B cell (primary cell): ENCODE measurements at regions not wholly inside any gene's neighbourhood (a gene's known extent, or its start where the extent isn't known, plus 50 kb on each side); places are given as distances from the start of the nearest gene placed in this dataset.

Source experiments
- ATAC-seq: fragments of 200-7000 bp; cut with Tn5 transposase; one replicate; pipeline ENCODE4 v1.10.0; 2021; ENCODE audit warnings: low read depth, mild to moderate bottlenecking, moderate number of reproducible peaks, moderate library complexity
- CTCF ChIA-PET: fragments of 350-600 bp; sonication (Branson Sonifier 250); formaldehyde crosslinking; loops from one replicate; lab custom pipeline; 2021; ENCODE audit warnings: antibody characterized with exemption, inconsistent platforms; lab: Charles Lee
- POLR2A ChIA-PET: fragments of 350-600 bp; sonication (Branson Sonifier 250); formaldehyde crosslinking; loops from one replicate; lab custom pipeline; 2021; ENCODE audit warnings: antibody characterized with exemption; lab: Charles Lee
- DNase-seq: peaks from one replicate; pipeline ENCODE4 v3.0.0; 2013
- H2AFZ ChIP-seq: 2 replicates; pipeline ENCODE4 v1.6.1; 2012; ENCODE audit warnings: mild to moderate bottlenecking, low read depth, low read length; ENCODE audit not compliant: insufficient read depth, poor library complexity, severe bottlenecking
- H3K27ac ChIP-seq, 2 donors: 1 replicate in 1 of 2; 2 replicates in 1 of 2; pipeline ENCODE4 v1.5.1; 2012 to 2013; ENCODE audit warnings: low read length in 2 of 2, mild to moderate bottlenecking in 2 of 2, moderate library complexity in 1 of 2
- H3K27me3 ChIP-seq, 4 experiments: fragments of 200-600 bp in 1 of 4; sonication (generic) in 1 of 4; replicated peaks in 1 of 4; 1 replicate in 2 of 4; 2 replicates in 2 of 4; pipeline versions ENCODE4 v1.6.1 to v1.7.0; 2013 to 2016; ENCODE audit warnings: low read length in 3 of 4, mild to moderate bottlenecking in 2 of 4, mixed read lengths in 1 of 4, moderate library complexity in 1 of 4; ENCODE audit not compliant: insufficient read depth in 4 of 4, control insufficient read depth in 3 of 4; ENCODE audit errors: control extremely low read depth in 1 of 4
- H3K36me3 ChIP-seq, 2 experiments: replicated peaks in 1 of 2; 1 replicate in 1 of 2; 2 replicates in 1 of 2; pipeline versions ENCODE4 v1.6.1 to v1.7.1; 2013; ENCODE audit warnings: low read length in 1 of 2; ENCODE audit not compliant: insufficient read depth in 2 of 2, control insufficient read depth in 1 of 2; ENCODE audit errors: control extremely low read depth in 1 of 2, extremely low read depth in 1 of 2
- H3K4me1 ChIP-seq, 2 donors: fragments of 200-600 bp in 1 of 2; sonication (generic) in 1 of 2; 1 replicate in 1 of 2; 2 replicates in 1 of 2; pipeline versions ENCODE4 v1.5.1 to v1.6.1; 2013 to 2017; ENCODE audit warnings: low read length in 2 of 2; ENCODE audit not compliant: control insufficient read depth in 2 of 2, insufficient read depth in 2 of 2
- H3K4me2 ChIP-seq: replicated peaks from 2 replicates; pipeline ENCODE3; 2012; ENCODE audit warnings: mild to moderate bottlenecking, low read depth, low read length; ENCODE audit not compliant: poor library complexity, severe bottlenecking
- H3K4me3 ChIP-seq, 5 experiments: fragments of 200-600 bp in 1 of 5; sonication (generic) in 1 of 5; 1 replicate in 3 of 5; 2 replicates in 2 of 5; pipeline versions ENCODE4 v1.5.1 to v1.7.0; 2011 to 2016; ENCODE audit warnings: low read length in 4 of 5, mild to moderate bottlenecking in 4 of 5, low read depth in 2 of 5, control low read depth in 1 of 5, moderate library complexity in 1 of 5; ENCODE audit not compliant: insufficient read depth in 1 of 5; ENCODE audit errors: control extremely low read depth in 1 of 5, extremely low read depth in 1 of 5
- H3K79me2 ChIP-seq: fragments of 200-600 bp; sonication (generic); one replicate; pipeline ENCODE4 v1.6.0; 2016; ENCODE audit warnings: low read length; ENCODE audit not compliant: control insufficient read depth, insufficient read depth
- H3K9ac ChIP-seq: fragments of 200-600 bp; sonication (generic); 2 replicates; pipeline ENCODE4 v1.6.1; 2017; ENCODE audit warnings: mild to moderate bottlenecking, low read length, moderate library complexity
- H3K9me3 ChIP-seq, 3 donors: one replicate each; pipeline versions ENCODE4 v1.6.1 to v1.7.1; 2013; ENCODE audit warnings: low read length in 2 of 3; ENCODE audit not compliant: control insufficient read depth in 2 of 3, insufficient read depth in 1 of 3; ENCODE audit errors: control extremely low read depth in 1 of 3
- H4K20me1 ChIP-seq: 2 replicates; pipeline ENCODE4 v1.6.0; 2012; ENCODE audit warnings: mild to moderate bottlenecking, low read length; ENCODE audit not compliant: insufficient read depth, control insufficient read depth, poor library complexity, severe bottlenecking
- H3K27ac Mint-ChIP-seq: one replicate; pipeline ENCODE4 v1.8.0; 2021; ENCODE audit warnings: mixed read lengths
- H3K27me3 Mint-ChIP-seq: one replicate; pipeline ENCODE4 v1.8.0; 2021; ENCODE audit warnings: mixed read lengths
- H3K4me1 Mint-ChIP-seq: one replicate; pipeline ENCODE4 v1.8.0; 2021; ENCODE audit warnings: mixed read lengths
- H3K4me3 Mint-ChIP-seq: one replicate; pipeline ENCODE4 v1.8.0; 2021; ENCODE audit warnings: mixed read lengths
- H3K9me3 Mint-ChIP-seq: one replicate; pipeline ENCODE4 v1.8.0; 2022; ENCODE audit warnings: mixed read lengths; ENCODE audit not compliant: insufficient read depth
- EZH2 ChIP-seq: IDR thresholded peaks from 2 replicates; pipeline ENCODE4 v1.6.1; 2012; ENCODE audit warnings: borderline replicate concordance, low read depth, mild to moderate bottlenecking, moderate library complexity, low read length; ENCODE audit not compliant: insufficient read depth, poor library complexity, severe bottlenecking
- WGBS: methylation state at CpG from one replicate; pipeline ENCODE4 v1.1.5; 2013; ENCODE audit warnings: missing lambda C conversion rate; ENCODE audit not compliant: insufficient coverage; 5-methylcytosine and 5-hydroxymethylcytosine counted together
- intact Hi-C: fragments of 100-400 bp; cut with micrococcal nuclease; formaldehyde crosslinking; loops from one replicate; pipeline ENCODE4 v1.10.0; 2022
- TF ChIP-seq, protein P1 (sequence below): fragments of 200-600 bp; IDR thresholded peaks from one replicate; pipeline ENCODE4 v1.8.0; 2022; ENCODE audit warnings: antibody characterized with exemption, mild to moderate bottlenecking

GRCh38 chr7:109527833-109528232, 958.2 kb downstream of the DNAJB9 start:
- Mint-ChIP-seq H3K27ac (no peak overlapping the region), H3K27me3 (no peaks in the 10 kb centered on the region), H3K4me1 (no peaks in the 10 kb centered on the region), H3K9me3 (no peaks in the 10 kb centered on the region), H3K4me3 (no peak overlapping the region)
- H2AFZ ChIP-seq = no peak overlapping the region
- POLR2A ChIA-PET = no interaction called here
- H3K4me3 ChIP-seq = no peak overlapping the region
- DNase-seq = no peak
- no peak overlapping the region for H3K9ac ChIP-seq
- CTCF ChIA-PET = no interaction called here
- TF ChIP-seq, protein P1, sequence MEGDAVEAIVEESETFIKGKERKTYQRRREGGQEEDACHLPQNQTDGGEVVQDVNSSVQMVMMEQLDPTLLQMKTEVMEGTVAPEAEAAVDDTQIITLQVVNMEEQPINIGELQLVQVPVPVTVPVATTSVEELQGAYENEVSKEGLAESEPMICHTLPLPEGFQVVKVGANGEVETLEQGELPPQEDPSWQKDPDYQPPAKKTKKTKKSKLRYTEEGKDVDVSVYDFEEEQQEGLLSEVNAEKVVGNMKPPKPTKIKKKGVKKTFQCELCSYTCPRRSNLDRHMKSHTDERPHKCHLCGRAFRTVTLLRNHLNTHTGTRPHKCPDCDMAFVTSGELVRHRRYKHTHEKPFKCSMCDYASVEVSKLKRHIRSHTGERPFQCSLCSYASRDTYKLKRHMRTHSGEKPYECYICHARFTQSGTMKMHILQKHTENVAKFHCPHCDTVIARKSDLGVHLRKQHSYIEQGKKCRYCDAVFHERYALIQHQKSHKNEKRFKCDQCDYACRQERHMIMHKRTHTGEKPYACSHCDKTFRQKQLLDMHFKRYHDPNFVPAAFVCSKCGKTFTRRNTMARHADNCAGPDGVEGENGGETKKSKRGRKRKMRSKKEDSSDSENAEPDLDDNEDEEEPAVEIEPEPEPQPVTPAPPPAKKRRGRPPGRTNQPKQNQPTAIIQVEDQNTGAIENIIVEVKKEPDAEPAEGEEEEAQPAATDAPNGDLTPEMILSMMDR = no peak
- no peak for TF ChIP-seq EZH2
- H3K9me3 ChIP-seq = peaks cover 0 to 3% (median 0%) of the 10 kb centered on the region in 3 donors
- H4K20me1 ChIP-seq = no peaks in the 10 kb centered on the region
- no peaks in the 10 kb centered on the region for H3K27me3 ChIP-seq
- H3K27ac ChIP-seq = no peak overlapping the region
- no peak overlapping the region for H3K4me2 ChIP-seq
- no peaks in the 10 kb centered on the region for H3K79me2 ChIP-seq
- ATAC-seq = no peak
- intact Hi-C loops = no loop called here
- no peaks in the 10 kb centered on the region for H3K4me1 ChIP-seq
- H3K36me3 ChIP-seq = no peaks in the 10 kb centered on the region

DNA sequence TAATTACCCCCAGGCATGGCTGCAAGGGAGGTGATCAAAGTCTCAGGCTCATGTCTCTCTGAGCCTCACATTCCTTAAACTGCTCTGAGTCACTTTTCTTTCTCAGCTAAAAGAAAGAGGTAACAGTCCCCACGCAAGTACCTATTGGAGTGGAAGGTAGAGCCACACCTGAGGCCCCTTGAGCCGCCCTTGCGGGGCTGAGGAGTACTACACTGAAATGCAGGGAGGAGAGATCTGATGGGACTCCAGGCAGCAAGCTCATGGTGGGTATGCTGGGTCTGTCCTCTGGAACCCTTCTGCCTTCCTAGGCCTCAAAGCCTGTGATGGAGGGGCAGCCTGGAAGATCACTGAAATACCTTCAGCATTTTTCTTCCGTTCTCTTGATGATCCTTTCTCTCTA, 960.0 kb downstream of the DNAJB9 start:
- intact Hi-C loops = no loop called here
- Mint-ChIP-seq H3K27me3 (no peaks in the 10 kb centered on the region), H3K4me1 (no peaks in the 10 kb centered on the region), H3K4me3 (no peak overlapping the region), H3K27ac (no peak overlapping the region), H3K9me3 (no peaks in the 10 kb centered on the region)
- no peak overlapping the region for H3K4me3 ChIP-seq
- H3K36me3 ChIP-seq = no peaks in the 10 kb centered on the region
- DNase-seq (no peak), ATAC-seq (no peak)
- no peaks in the 10 kb centered on the region for H3K27me3 ChIP-seq
- no peak for TF ChIP-seq EZH2
- TF ChIP-seq, protein P1 = no peak
- H3K27ac ChIP-seq = no peak overlapping the region
- no peaks in the 10 kb centered on the region for H4K20me1 ChIP-seq
- no peak overlapping the region for H3K9ac ChIP-seq
- H3K4me2 ChIP-seq = no peak overlapping the region
- ChIA-PET CTCF (no interaction called here), POLR2A (no interaction called here)
- H3K9me3 ChIP-seq = peaks cover 0 to 3% (median 0%) of the 10 kb centered on the region in 3 donors
- no peaks in the 10 kb centered on the region for H3K79me2 ChIP-seq
- 92% methylated on average over 4 of the region's 4 CpGs for WGBS
- no peaks in the 10 kb centered on the region for H3K4me1 ChIP-seq
- H2AFZ ChIP-seq = no peak overlapping the region
